ENCODE measurements at regions not wholly inside any gene's neighbourhood (a gene's known extent, or its start where the extent isn't known, plus 50 kb on each side); places are given as distances from the start of the nearest gene placed in this dataset.

DNA sequence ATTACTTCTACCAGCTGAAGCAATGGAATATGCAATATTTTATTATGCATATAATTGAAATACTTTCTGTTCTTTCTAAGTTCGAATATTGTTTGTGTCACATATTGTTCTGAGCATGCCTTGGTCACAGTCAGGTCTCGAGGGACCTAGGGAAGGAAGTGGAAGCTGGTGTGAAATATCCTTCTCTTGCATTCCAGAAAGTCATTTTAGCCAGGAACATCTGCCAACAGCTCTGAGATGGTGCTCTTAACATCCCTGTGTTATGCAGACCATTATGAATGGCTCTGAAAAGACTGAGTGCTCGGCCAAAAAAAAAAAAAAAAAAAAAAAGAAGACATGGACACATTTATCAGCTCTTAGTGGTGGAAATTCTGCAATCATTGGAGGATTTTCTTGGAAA, 132.7 kb upstream of the JAG1 start:
- TF ChIP-seq, protein P1, sequence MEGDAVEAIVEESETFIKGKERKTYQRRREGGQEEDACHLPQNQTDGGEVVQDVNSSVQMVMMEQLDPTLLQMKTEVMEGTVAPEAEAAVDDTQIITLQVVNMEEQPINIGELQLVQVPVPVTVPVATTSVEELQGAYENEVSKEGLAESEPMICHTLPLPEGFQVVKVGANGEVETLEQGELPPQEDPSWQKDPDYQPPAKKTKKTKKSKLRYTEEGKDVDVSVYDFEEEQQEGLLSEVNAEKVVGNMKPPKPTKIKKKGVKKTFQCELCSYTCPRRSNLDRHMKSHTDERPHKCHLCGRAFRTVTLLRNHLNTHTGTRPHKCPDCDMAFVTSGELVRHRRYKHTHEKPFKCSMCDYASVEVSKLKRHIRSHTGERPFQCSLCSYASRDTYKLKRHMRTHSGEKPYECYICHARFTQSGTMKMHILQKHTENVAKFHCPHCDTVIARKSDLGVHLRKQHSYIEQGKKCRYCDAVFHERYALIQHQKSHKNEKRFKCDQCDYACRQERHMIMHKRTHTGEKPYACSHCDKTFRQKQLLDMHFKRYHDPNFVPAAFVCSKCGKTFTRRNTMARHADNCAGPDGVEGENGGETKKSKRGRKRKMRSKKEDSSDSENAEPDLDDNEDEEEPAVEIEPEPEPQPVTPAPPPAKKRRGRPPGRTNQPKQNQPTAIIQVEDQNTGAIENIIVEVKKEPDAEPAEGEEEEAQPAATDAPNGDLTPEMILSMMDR (IDR thresholded peaks at IDR 0.05): no peak
- TF ChIP-seq POLR2AphosphoS5 (IDR thresholded peaks at IDR 0.05) (no peak), POLR2A (IDR thresholded peaks at IDR 0.05) (no peak), EP300 (IDR thresholded peaks at IDR 0.05) (no peak)
